Epithelial cell of proximal tubule (primary cell): ENCODE measurements at regions not wholly inside any gene's neighbourhood (a gene's known extent, or its start where the extent isn't known, plus 50 kb on each side); places are given as distances from the start of the nearest gene placed in this dataset.

Source experiments
- DNase-seq: peaks from one replicate; pipeline ENCODE4 v3.0.0-alpha.2; 2011; ENCODE audit warnings: low read depth
- H3K4me3 ChIP-seq: 2 replicates; pipeline ENCODE4 v1.5.1; 2011; ENCODE audit warnings: low read depth, mild to moderate bottlenecking, low read length
- TF ChIP-seq, protein P1 (sequence below): conservative IDR thresholded peaks from 2 replicates; pipeline ENCODE4 v1.5.1; 2012; ENCODE audit warnings: low read depth, mild to moderate bottlenecking, low read length

DNA sequence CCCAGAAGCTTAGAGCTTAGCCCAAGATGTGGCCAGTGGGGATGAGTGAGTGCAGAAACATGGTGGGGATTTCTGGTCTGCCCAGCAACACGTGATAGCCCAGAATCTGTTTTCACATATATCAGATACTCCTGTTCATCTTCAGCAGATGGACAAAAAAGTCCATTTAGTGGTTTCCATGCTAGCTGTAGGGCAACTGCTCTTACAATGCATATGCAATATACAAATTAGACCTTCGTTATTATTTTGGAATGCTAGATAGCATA lies 96.9 kb upstream of the SGIP1 start:
- H3K4me3 ChIP-seq: no peak overlapping the region
- TF ChIP-seq, protein P1, sequence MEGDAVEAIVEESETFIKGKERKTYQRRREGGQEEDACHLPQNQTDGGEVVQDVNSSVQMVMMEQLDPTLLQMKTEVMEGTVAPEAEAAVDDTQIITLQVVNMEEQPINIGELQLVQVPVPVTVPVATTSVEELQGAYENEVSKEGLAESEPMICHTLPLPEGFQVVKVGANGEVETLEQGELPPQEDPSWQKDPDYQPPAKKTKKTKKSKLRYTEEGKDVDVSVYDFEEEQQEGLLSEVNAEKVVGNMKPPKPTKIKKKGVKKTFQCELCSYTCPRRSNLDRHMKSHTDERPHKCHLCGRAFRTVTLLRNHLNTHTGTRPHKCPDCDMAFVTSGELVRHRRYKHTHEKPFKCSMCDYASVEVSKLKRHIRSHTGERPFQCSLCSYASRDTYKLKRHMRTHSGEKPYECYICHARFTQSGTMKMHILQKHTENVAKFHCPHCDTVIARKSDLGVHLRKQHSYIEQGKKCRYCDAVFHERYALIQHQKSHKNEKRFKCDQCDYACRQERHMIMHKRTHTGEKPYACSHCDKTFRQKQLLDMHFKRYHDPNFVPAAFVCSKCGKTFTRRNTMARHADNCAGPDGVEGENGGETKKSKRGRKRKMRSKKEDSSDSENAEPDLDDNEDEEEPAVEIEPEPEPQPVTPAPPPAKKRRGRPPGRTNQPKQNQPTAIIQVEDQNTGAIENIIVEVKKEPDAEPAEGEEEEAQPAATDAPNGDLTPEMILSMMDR: no peak
- no peak for DNase-seq

DNA sequence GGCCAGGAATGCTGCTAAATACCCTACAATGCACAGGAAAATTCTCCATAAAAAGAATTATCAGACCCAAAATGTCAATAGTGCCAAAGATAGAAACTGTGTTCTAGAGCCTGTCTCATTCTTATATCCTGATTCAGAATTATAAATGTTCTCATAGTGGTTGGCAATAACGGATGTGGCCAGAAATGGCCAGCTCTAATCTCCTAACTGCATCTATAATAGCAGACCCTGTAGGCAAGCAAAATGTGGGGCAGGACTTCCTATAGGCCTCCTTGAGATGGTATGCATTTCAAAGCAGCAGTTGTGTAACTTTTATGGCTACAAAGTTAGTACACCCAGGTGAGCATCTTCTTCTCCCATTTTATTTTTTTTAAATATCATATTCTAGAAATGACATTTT lies 95.9 kb upstream of the SGIP1 start:
- no peak overlapping the region for H3K4me3 ChIP-seq
- DNase-seq: no peak
- TF ChIP-seq, protein P1: no peak

DNA sequence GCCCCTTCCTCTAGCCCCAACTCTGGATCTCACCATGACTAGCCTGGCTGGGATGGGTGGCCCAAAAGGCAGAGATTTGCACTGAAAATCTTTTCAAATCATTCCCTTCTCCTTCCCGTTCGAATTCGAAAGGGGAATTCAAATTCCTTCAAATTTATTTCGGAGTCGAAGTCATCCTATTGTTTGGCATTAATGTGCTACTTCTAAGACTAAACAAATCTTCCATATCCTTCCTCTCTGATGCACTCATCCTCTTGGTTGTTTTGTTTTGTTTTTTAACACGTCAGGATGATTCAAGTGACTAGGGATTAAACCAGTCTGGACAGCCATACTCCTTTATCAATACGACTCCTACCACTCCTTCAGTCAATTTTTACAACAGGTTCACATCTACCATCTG lies 95.5 kb upstream of the SGIP1 start:
- TF ChIP-seq, protein P1: no peak
- no peak for DNase-seq
- H3K4me3 ChIP-seq: no peak overlapping the region

DNA sequence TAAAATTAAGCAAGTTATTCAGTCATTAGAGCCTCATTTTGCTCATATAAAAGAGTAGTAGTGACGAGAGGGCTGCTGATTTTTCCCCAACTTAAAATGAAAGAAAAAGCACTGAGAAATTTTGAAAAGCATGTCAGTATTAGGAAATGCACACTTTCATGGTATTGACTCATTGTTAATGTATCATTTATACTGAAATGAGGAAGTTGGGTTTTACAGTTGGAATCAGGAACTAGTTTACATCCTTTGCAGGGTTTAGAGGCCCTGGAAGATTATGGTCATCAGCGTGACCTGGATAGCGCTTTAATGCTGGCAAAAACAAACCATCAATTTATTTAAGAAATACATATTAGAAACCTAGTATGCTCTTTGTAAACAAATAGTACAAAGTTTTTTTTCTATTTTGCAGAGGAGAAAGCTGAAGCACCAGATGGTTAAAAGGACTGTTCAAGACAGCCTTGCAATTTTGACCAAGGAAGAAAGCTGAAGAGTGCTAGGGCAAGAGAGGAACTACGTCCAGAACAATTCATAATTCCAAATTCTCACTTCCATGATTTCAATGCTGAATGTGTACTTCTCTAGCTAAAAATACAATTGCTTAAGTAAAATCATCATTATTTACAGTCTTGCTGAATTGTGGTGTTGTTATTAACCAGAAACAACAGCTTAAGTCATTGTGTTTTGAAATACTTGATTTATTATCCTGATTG lies 94.8 kb upstream of the SGIP1 start:
- TF ChIP-seq, protein P1: no peak
- H3K4me3 ChIP-seq: no peak overlapping the region
- DNase-seq: no peak

DNA sequence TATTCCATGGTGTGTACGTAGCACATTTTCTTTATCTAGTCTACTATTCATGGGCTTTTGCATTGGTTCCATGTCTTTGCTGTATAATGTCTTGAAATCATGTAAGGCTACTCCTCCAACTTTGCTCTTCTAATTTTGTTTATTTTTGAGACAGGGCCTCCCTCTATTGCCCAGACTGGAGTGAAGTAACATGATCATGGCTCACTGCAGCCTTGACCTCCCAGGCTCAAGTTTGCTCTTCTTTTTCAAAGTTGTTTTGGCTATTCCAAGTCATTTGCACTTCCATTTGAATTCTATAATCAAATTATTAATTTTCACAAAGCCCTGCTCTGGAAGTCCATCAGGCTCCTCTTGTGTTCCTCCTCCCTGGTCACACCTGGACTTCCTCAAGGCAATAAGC lies 90.2 kb upstream of the SGIP1 start:
- no peak overlapping the region for H3K4me3 ChIP-seq
- no peak for DNase-seq
- TF ChIP-seq, protein P1: no peak

DNA sequence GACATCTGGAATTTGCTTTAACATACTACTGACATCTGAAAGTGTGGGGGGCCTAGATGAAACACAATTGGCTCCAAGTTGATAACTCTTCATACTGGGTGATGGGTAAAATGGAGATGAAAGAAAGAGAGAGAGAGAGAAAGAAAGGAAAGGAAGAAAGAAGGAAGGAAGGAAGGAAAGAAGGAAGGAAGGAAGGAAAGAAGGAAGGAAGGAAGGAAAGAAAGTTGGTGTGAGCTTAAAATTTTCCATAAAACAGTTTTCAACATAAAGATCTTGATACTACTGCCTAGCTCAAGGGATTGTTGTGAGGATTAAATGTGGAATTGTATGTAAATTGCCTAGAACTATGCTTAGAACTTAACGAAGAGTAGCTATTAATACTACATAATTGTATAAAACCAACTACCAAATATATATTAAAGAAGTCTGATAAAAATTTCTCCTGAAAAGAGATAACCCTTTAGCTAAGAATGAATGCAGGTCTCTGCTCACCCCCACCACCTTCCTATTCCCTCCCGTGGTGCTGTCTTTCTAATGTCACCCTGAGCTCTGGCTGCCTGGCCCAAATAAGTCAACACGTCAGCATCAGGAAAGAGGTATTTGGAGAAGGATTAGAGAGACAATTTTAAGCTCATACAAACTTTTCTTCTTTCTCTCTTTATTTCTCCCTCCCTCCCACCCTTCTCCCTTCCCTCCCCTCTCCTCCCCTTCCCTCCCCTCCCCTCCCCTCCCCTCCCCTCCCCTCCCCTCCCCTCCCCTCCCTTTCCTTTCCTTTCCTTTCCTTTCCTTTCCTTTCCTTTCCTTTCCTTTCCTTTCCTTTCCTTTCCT lies 89.3 kb upstream of the SGIP1 start:
- no peak overlapping the region for H3K4me3 ChIP-seq
- no peak for DNase-seq
- TF ChIP-seq, protein P1: no peak
